Adrenal gland (tissue), 9 donors: ENCODE measurements at regions not wholly inside any gene's neighbourhood (a gene's known extent, or its start where the extent isn't known, plus 50 kb on each side); places are given as distances from the start of the nearest gene placed in this dataset.

Experiments used
- DNase-seq, 7 donors: peaks; one replicate each; pipeline ENCODE4 v3.0.0-alpha.2; 2019 to 2020
- H3K27ac ChIP-seq, 5 donors: fragments of 200-600 bp; sonication (generic) in 4 of 5; 1 replicate in 3 of 5; 2 replicates in 2 of 5; pipeline versions ENCODE4 v1.5.1 to v1.8.0; 2016 to 2020; ENCODE audit warnings: mild to moderate bottlenecking in 1 of 5
- H3K27me3 ChIP-seq: fragments of 200-600 bp; 2 replicates; pipeline ENCODE4 v1.8.0; 2021
- H3K36me3 ChIP-seq, 2 donors: fragments of 200-600 bp; replicated peaks in 1 of 2; 1 replicate in 1 of 2; 2 replicates in 1 of 2; pipeline versions ENCODE4 v1.5.1 to v1.8.0; 2018 to 2022
- H3K4me1 ChIP-seq, 2 donors: fragments of 200-600 bp; replicated peaks in 1 of 2; 1 replicate in 1 of 2; 2 replicates in 1 of 2; pipeline versions ENCODE4 v1.5.1 to v1.8.0; 2018 to 2021
- H3K4me3 ChIP-seq, 4 donors: fragments of 200-600 bp; sonication (generic) in 3 of 4; one replicate each; pipeline ENCODE4 v1.5.1; 2016 to 2018
- H3K9me3 ChIP-seq, 3 donors: fragments of 200-600 bp; sonication (generic) in 1 of 3; replicated peaks in 1 of 3; 1 replicate in 2 of 3; 2 replicates in 1 of 3; pipeline versions ENCODE4 v1.5.1 to v1.8.0; 2016 to 2021
- CTCF ChIP-seq, 6 experiments: fragments of 450-650 bp in 4 of 6; fragments of 200-600 bp in 2 of 6; sonication (generic) in 1 of 6; IDR thresholded peaks; 1 replicate in 5 of 6; 2 replicates in 1 of 6; pipeline versions ENCODE4 v1.5.1 to v1.8.0; 2016 to 2021; ENCODE audit warnings: antibody characterized with exemption in 6 of 6, mild to moderate bottlenecking in 2 of 6, moderate library complexity in 1 of 6
- POLR2A ChIP-seq, 2 donors: fragments of 450-650 bp; IDR thresholded peaks; one replicate each; pipeline ENCODE4 v1.6.1; 2017; ENCODE audit warnings: antibody characterized with exemption in 2 of 2, mild to moderate bottlenecking in 2 of 2, moderate library complexity in 1 of 2
- WGBS, 4 donors: extraction: QIAGEN DNeasy Blood & Tissue Kit in 2 of 4; methylation state at CpG; one replicate each; pipeline versions ENCODE4 v1.1.5 to v1.1.7; 2013 to 2017; 5-methylcytosine and 5-hydroxymethylcytosine counted together
- intact Hi-C, 2 donors: fragments of 100-400 bp; cut with DNase I; formaldehyde crosslinking; loops; one replicate each; pipeline versions ENCODE4 v1.14.1 to v1.15.0; 2022 to 2023
- donor health status: healthy with polysubstance abuse.
- donor health status: Bipolar disorder and iron deficiency.
- donor health status: DM: yes; HTN: yes; CAD: no.
- donor health status: DM: no; HTN: no; CAD: no.
- donor health status: DM: no; HTN: no; CAD: no.

- intact Hi-C loops = no loop called here
- Histone ChIP-seq H3K27me3 (no peaks in the 10 kb centered on the region), H3K4me1 (no peaks in the 10 kb centered on the region), H3K9me3 (no peaks in the 10 kb centered on the region), H3K36me3 (no peaks in the 10 kb centered on the region), H3K27ac (no peak overlapping the region), H3K4me3 (no peak overlapping the region)
- TF ChIP-seq POLR2A (IDR thresholded peaks at IDR 0.05) = no peak
- TF ChIP-seq CTCF (IDR thresholded peaks at IDR 0.05) = no peak
- DNase-seq = no peak
Observed at GRCh38 chr20:11376420-11376819, 541.3 kb upstream of the BTBD3 start.

GRCh38 chr20:11376998-11377397 is 540.7 kb upstream of the BTBD3 start:
- Histone ChIP-seq H3K4me3 (no peak overlapping the region), H3K9me3 (no peaks in the 10 kb centered on the region), H3K4me1 (no peaks in the 10 kb centered on the region), H3K27ac (no peak overlapping the region), H3K27me3 (no peaks in the 10 kb centered on the region), H3K36me3 (no peaks in the 10 kb centered on the region)
- TF ChIP-seq POLR2A (IDR thresholded peaks at IDR 0.05) = no peak
- TF ChIP-seq CTCF (IDR thresholded peaks at IDR 0.05) = no peak
- intact Hi-C loops = no loop called here
- DNase-seq = no peak
- 65 to 73% (median 71%) methylated on average over 2 of the region's 2 CpGs for WGBS, 4 donors

- H3K4me1 ChIP-seq = no peaks in the 10 kb centered on the region
- H3K27me3 ChIP-seq = no peaks in the 10 kb centered on the region
- no peak overlapping the region for H3K4me3 ChIP-seq
- H3K9me3 ChIP-seq = no peaks in the 10 kb centered on the region
- WGBS, 4 donors = 60 to 83% (median 74%) methylated on average over 1 to 2 of the region's 2 CpGs
- H3K36me3 ChIP-seq = no peaks in the 10 kb centered on the region
- no peak for TF ChIP-seq CTCF (IDR thresholded peaks at IDR 0.05)
- no peak for TF ChIP-seq POLR2A (IDR thresholded peaks at IDR 0.05)
- DNase-seq = no peak
- intact Hi-C loops = no loop called here
- no peak overlapping the region for H3K27ac ChIP-seq
Observed at GRCh38 chr20:11377761-11378160, 539.9 kb upstream of the BTBD3 start.

- TF ChIP-seq POLR2A (IDR thresholded peaks at IDR 0.05) (no peak), CTCF (IDR thresholded peaks at IDR 0.05) (no peak)
- DNase-seq = no peak
- intact Hi-C loops = no loop called here
- Histone ChIP-seq H3K27ac (no peak overlapping the region), H3K9me3 (no peaks in the 10 kb centered on the region), H3K4me1 (no peaks in the 10 kb centered on the region), H3K4me3 (no peak overlapping the region), H3K36me3 (no peaks in the 10 kb centered on the region), H3K27me3 (no peaks in the 10 kb centered on the region)
- 83 to 100% (median 94%) methylated on average over 1 of the region's 1 CpG for WGBS, 4 donors
Observed at GRCh38 chr20:11378252-11378651, 539.4 kb upstream of the BTBD3 start.
